NCI-H1092 (cell line): ENCODE measurements at regions not wholly inside any gene's neighbourhood (a gene's known extent, or its start where the extent isn't known, plus 50 kb on each side); places are given as distances from the start of the nearest gene placed in this dataset.
A peak's percentile ranks its signal among the peaks of the same experiment; 100 is the strongest.

ENCODE experiments used
- DNase-seq: peaks from one replicate; lab custom pipeline; 2025; lab: John Stamatoyannopoulos, UW

DNA sequence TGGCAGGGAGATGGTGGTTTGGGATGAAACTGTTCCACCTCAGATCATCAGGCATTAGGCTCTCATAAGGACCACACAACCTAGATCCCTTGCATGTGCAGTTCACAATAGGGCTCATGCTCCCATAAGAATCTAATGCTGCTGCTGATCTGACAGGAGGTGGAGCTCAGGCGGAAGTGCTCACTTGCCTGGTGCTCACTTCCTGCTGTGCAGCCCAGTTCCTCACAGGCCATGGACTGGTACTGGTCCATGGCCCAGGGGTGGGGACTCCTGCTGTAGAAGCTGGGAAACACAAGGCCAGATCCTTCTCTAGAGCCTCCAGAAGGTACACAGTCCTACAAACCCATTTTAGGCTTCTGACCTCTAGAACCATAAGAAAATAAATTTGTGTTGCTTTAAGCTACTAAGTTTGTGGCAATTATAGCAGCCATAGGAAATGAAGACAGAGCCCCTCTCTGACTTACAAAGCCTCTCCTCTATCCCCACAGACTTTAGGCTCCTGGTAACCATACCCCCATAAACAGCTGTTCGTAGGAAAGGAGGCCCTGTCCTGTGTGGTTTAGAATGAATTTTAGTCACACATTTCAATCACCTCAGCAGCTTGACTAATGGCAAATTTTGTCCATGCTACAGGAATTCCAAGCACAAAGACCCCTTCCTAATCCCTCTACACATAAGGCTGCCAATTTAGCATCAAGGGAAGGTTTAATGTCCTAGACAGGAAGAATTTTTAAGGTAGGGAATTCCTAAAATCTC is 206.1 kb upstream of the PHYHIPL start:
- DNase-seq = no peak

DNA sequence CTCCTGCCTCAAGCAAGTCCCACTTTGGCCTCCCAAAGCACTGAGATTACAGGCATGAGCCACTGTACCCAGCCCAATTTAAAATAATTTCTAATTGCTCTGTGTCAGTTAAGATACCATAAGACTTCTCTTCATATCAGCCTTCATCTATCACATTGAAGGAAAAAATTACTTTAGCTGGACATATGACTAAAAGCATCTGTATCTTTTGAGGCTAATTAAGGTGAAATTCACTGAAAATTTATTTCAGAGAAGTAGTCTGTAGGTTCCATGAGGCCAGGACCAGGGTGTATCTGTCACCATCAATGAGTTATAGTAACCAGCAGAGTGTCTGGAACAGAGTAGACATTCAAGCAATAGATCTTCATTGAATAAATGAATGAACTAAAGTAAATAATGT is 205.2 kb upstream of the PHYHIPL start:
- no peak for DNase-seq

GRCh38 chr10:58971796-58972491 is 204.5 kb upstream of the PHYHIPL start:
- no peak for DNase-seq

DNA sequence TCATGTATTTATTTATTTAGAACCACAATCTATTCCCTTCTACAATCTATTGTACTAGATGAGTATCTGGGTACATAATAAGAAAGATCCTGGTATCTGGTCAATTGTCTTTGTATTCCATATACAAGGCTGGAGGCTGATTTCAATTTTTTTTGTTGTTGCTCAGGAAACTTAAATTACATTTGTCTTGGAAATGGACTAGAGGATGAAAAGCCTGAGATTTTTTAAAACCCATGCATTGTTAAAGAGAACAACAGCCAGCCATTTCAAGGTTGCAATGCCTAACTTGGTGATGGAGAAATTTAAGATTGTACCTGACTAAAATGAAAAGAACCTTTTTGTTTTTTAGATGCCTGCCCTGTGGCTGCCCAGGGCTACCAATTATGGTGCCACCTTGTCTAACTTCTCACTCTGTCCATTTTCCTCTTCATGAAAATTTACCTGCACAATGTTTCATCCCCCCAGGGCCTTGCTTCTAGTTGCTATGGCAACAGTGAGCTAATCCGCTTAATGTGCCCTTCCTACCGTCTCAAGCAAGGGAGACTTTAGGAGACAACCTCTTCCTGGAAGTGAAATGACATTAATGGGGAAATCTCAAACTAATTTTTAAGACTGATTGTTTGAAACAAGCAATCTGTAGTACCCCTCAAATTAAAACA is 203.7 kb upstream of the PHYHIPL start:
- DNase-seq = peak; percentile 1

GRCh38 chr10:58973235-58973595 is 203.2 kb upstream of the PHYHIPL start:
- no peak for DNase-seq

DNA sequence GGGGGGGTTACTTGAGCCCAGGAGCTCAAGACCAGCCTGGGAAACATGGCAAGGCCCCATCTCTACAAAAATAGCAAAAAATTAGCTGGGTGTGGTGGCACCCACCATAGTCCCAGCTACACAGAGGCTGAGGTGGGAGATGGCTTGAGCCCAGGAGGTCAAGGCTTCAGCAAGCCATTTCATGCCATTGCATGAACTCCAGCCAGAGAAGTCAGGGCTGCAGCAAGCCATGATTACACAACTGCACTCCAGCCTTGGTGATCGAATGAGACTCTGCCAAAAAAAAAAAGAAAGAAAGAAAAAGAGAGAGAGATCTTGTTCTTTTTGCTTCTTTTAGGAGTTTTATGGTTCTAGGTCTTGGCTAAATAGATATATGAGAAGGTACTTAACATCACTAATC is 200.2 kb upstream of the PHYHIPL start:
- no peak for DNase-seq

DNA sequence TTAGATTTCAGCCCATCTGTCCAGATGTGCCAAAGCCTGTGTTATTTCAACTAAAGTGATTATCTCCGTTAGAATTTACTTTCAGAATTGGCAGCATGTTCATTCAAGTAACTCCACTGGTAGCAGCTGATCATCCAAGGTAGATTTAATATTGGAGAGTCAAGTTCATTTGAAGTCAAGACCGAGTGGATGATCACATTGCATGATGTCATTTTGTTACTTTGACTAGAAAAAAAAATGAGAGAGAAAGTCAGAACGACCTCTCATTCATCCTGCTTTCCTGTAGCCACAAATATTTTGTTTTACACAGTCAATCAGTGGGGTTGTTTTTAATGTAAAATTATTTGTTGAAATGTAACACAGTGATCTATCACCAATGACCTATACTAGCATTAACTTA is 196.7 kb upstream of the PHYHIPL start:
- DNase-seq = no peak

GRCh38 chr10:58980826-58981415 is 195.5 kb upstream of the PHYHIPL start:
- DNase-seq = no peak

DNA sequence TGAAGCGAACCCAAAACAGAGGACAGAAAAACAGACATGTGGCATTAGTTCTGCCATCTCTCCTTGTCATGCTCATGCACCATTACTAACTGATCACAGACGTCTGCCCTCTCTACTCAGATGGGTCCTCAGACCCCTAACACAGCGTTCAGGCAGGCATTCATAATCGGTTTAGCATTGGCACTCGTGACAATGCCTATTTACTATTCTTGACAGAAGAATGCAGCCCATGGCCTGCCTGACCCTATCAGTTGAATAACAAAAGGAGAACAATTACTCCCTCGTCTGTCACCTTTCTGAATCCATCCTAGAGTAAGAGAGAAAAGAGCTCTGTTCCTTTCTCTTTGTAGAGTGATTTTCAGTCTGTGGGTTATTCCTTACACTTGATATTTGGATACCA is 194.6 kb upstream of the PHYHIPL start:
- no peak for DNase-seq

- DNase-seq = no peak
Measured at GRCh38 chr10:58982470-58983239, 193.8 kb upstream of the PHYHIPL start.

DNA sequence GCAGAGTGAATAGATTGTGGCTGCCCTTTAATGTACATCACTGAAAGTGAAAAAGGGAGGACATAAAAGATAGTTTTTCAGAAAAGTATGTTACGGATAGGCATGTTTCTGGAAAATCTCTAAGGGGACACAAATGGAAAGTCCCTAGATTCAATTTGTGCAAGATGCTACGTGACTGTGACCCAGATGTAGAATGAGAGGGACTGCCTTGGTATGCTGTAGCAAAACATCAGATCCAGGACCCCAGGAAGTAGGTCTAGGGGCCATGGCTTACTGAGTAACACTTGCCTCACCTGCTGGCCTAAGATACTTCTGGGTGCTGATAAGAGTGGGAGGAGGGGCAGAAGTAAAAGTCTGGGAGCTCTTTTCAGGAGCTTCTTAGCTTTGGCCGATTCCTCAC is 191.2 kb upstream of the PHYHIPL start:
- no peak for DNase-seq

DNA sequence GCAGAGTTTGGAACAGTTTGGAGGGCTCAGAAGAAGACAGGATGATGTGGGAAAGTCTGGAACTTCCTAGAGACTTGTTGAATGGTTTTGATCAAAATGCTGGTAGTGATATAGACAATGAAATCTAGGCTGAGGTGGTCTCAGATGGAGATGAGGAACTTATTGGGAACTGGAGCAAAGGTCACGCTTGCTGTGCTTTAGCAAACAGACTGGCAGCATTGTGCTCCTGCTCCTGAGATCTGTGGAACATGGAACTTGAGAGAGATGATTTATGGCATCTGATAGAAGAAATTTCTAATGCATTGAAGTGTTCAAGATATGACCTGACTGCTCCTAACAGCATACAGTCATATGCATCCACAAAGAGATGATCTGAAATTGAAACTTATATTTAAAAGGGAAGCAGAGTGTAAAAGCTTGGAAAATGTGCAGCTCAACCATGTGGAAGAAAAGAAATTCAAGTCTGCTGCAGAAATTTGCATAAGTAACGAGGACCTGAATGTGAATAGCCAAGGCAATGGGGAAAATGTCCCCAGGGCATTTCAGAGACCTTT is 186.9 kb upstream of the PHYHIPL start:
- no peak for DNase-seq

DNA sequence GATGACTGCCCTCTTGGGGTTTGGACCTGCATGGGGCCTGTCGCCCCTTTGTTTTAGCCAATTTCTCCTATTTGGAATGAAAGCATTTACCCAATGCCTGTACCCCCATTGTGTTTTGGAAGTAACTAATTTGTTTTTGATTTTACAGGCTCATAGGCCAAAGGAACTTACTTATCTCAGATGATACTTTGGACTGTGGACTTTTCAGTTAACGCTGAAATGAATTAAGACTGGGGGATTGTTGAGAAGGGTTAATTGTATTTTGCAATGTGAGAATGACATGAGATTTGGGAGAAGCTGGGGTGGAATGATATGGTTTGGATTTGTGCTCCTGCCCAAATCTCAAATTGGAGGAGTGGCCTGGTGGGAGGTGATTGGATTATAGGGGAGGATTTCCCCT is 185.8 kb upstream of the PHYHIPL start:
- DNase-seq = no peak

GRCh38 chr10:58991856-58992255 is 184.6 kb upstream of the PHYHIPL start:
- DNase-seq = no peak

- DNase-seq = no peak
Measured at GRCh38 chr10:58992830-58993460, 183.5 kb upstream of the PHYHIPL start.

DNA sequence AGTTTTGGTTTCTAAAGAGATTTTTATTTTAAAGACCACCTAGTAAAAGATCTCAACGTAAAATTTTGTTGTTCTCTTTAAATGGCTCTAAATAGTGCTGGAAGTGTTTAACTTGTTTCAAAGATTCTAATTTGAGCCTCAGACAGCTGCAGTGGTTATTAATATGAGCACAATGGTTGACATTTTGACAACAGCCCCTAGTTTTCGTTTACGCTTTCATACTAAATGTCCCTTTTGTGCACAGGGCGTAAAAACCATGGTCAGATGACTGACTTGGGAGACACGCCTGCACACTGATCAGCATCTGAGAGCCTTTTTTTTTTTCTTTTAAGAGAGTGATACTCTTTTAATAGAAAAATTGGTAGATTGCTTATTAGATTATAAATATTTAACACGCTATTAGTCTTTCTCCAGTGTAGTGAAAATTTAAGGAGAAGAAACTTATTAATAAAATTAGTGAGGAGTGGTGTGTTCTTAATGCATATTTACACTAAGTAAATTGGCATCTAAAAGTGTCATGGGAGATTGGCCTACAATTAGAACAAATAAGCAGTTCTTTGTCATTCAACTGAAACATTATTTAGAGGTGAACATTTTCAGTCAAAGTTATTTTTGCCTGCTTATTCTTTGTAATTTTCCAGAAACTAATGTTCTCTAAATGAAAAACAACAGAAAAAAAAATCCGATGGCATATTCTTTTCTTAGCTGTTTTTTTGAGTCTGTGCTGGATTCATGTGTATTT is 182.8 kb upstream of the PHYHIPL start:
- no peak for DNase-seq

DNA sequence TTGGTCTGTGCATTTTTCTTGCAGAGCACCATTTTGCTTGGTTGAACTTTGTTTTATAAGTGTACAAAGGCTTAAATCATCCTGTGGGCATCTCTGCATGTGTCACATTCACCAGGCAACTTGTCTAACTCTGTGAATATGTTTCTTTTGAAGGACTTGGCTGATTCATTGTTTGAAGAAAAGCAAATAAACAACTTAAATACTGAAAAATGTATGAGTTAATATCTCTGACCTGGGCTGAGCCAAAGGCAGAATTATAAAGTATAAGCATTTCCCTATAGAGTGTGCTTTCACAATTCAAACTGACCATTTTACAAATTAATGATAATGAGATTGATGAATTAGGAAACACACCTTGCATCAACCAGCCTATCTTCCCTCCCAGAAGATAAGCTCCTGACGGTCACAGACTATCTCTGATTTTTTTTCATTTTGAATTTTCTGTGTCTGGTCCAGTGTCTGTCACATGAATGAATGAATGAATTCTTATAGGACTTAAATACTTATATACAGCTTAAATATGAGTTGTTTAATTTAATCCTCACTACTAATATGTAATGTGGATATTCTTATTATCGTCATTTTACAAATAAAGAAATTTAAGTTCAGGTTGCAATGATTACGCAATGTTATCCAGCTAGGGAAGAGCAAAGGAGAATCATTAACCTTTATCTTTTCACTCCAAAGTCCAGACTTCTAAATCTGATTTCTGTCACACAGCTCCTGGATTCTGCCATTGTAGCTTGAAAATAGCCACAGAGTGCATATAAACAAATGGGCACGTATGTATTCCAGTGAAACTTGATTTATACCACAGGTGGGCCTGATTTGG is 182.0 kb upstream of the PHYHIPL start:
- DNase-seq = no peak

DNA sequence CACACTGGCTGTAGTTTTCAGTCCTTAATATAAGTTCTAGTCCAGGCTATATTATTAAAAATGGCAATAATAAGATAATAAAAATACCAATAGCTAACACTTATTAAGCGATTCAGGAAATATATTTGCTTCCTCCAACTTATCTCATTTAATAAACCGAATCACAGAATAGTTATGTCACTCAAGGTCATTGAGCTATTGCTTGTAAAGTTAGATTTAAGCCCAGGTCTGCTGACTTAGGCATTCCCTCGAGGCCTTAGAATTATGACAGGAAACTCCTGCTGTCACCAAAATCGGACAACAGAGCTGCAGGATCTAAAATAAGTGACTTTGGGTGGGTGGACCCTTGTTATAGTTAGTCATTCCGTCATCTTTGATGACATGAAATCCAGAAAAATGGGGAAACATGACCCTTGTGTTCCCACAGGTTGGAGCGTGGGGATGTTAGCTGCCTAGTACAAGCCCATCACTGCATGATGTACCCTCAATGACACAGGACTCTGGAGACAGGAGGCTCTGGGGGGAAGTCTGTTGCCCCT is 181.3 kb upstream of the PHYHIPL start:
- no peak for DNase-seq

DNA sequence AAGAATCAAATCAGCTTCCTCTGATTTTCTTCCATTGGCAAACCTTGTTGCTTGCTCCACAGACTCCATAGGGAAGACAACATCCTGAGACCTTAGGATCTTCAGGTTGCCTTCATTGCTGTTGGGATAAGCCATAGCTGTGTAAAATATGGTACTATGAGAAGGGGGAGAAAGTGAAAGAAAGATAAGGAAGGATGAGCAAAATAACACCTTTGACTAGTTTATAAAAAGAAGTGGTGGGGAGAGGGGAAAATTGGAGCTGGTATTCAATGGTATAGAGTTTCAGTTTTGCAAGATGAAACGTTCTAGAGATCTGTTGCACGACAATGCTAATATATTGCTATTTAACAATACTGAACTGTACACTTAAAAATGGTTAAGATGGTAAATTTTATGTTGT is 180.4 kb upstream of the PHYHIPL start:
- DNase-seq = no peak
